Stimulated activated CD4-positive, alpha-beta T cell treated with anti-CD3 and anti-CD28 coated beads, Interleukin-2, amount 100 ng/mL, for 48 hours (primary cell): ENCODE measurements at regions not wholly inside any gene's neighbourhood (a gene's known extent, or its start where the extent isn't known, plus 50 kb on each side); places are given as distances from the start of the nearest gene placed in this dataset.
"Not testable (repeated sequence)": the region's sequence is repeated elsewhere in the genome, so short reads cannot be mapped to it uniquely, and the experiment has no call there.

Experiments used
- DNase-seq, 2 donors: peaks; one replicate each; pipeline ENCODE4 v3.0.0-alpha.2; 2020

DNA sequence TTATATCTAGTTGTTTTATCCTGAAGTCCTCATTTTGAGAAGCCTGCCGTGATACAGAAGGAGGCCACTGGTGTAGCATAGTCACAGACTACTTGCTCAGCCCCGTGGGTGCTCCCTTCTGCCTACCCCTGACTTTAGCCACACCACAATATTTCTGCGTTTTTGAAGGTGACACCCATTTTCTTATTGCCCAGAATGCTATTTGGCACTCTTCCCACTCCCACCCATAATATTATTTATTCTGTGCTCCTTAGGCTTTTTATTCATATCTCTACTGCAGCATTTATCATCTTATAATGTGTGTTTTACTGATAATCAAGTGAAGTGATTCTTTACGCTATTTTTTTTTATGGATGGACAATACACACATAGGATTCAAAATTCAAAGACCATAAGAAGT is 107.3 kb downstream of the OR2B2 start:
- no peak for DNase-seq

DNA sequence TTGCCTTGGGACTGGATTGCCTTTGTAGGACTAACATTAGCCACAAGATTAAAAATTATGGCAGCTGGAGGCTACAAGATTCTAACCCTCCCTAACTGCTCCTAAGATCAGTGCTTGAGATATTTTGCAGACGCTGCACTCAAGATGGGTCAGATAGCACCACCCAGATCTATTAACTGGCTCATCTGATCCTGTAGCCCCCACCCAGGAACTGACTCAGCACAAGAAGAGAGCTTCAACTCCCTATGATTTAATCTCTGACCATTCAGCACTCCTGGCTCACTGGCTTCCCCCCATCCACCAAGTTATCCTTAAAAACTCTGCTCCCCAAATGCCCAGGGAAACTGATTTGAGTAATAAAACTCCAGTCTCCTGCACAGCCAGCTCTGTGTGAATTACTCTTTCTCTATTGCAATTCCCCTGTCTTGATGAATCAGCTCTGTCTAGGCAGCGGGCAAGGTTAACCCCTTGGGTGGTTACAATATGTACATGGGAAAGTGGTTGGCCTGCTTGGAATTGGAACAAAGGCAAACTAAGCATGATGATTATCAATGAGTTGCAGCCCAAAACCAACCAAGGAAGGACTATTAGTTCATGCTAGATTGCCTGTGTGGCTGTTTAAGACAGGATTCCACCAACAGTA is 111.3 kb downstream of the OR2B2 start:
- DNase-seq: no peak

GRCh38 chr6:27797960-27798359 is 114.2 kb downstream of the OR2B2 start:
- no peak for DNase-seq

GRCh38 chr6:27796736-27797481 is 115.3 kb downstream of the OR2B2 start:
- DNase-seq: not testable (repeated sequence)

DNA sequence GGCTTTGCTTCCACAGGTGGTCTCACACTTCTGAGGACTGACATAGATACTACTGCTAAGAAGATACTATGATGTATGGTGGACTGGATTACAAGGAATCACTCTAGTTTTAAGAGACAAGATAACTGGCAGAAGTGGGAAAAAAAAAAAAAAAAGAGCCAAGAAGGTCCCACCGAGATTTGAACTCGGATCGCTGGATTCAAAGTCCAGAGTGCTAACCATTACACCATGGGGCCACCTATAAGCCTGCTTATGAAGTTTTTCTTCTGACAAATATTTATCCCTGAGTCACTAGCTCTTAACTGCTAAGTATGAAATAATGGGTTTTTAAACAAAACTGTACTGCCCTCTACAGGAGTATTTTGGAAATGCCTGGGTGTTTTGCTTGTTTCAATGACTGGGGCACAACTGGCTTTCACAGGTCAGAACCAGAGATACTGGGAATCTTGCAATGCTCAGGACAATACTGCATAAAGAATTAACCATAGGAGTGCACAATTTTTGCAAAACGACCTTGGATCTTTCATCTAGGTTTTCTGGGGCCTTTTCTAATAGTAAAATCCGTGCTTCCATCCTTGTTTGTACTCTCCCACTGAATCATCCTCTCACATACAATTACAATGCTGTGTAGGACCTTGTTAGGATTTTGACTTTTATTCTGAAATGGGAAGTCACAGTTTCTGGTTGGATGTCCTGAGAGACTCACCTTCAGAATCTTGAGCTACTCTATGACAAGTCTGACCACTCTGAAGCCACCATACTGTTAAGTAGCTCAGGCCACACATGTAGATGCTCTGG is 116.3 kb downstream of the OR2B2 start:
- DNase-seq: peak; percentile 56 to 77

DNA sequence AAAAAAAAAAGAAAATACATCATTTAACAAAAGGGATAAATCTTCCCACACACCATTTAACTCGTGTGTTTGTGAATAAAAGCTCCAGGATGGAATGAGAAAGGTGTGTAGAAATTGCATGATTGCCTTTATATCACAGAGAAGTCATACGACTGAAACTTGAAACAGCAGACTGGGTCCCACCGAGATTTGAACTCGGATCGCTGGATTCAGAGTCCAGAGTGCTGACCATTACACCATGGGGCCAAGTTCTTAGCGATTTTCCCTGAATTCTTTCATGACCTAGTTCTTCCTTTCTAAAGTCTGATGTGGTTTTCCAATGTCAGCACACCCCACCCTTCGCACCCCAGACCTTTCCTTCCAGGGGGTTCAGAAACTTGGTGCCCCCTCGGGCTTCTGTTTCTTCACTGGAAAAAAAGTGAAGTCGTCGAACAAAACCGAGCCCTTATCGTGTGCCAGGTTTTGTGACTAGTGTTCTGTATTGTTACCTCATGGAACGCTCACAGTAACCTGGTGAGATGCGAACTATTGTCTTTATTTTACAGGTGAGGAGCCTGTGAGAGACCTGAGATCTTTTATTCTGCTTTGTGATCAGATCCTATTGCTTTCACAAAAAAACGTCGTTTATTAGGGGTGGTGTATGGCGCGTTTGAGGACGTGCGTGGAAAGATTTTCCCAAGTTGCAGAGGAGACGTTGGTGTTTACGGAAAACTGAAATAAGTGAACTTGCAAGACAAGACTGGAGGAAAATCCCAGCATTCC is 120.8 kb downstream of the OR2B2 start:
- DNase-seq: peak in 1 of 2 donors; percentile 39

DNA sequence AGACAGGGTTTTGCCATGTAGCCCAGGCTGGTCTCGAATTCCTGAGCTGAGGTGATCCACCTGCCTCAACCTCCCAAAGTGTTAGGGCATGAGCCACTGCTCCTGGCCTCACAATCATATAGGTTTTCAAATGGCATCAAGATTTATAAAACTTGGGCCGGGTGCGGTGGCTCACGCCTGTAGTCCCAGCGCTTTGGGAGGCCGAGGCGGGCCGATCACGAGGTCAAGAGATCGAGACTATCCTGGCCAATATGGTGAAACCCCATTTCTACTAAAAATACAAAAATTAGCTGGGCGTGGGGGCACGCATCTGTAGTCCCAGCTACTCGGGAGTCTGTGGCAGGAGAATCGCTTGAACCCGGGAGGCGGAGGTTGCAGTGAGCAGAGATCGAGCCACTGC is 123.8 kb downstream of the OR2B2 start:
- DNase-seq: not testable (repeated sequence)

DNA sequence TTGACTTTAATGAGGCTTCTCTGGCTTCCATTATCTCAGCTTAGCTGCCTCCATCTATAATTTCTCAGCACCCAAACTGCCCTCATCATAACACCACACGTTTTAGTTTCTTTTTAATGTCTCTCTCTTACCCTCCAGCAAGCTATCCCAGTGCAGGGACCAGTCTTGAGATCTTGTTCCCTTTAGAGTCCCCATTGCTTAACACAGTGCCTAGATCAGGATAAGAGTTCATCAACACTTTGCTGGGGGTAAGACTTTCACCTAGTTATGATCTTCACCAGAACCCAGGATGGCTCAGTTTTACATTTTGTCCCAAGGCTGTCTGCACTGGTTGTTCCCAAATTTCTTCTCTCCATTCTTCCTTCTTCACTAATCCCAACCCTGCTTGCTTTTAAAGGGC is 126.1 kb downstream of the OR2B2 start:
- DNase-seq: no peak

DNA sequence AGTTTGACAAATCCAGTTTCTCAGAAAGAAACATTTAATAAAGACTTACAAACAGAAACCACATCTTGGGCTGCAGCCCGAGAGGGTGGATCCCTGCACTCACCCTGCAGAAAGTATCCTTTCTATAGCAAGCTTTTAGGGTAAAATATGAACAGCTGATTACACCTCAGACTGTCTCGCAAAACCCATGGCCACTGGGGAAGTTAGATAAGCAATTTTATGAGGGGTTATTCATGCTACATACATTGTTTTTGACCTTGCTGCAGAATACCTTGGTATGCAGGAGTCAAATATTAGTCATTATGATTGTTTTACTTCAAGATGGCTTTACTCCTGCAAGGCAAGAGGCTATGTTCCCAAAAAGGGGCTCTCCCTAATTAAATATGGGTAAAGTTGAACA is 126.9 kb downstream of the OR2B2 start:
- DNase-seq: no peak

DNA sequence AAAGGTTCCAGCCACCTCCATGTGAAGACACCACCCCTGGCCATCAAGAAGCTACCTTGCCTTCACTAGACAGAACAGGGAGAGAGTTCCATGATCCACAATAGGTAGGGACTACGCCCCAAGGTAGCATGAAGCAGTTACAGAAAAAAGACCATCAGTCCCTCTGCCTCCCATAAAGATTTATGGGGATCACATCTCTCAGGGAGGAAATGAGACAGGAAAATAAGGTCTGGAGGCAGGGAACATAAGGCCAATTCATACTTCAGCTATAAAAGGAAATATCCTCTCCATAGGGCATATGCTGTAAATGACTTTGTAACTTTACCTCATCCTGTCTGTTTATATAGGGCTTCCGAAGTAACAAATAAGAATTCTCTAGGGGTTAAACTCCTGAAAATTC is 129.4 kb downstream of the OR2B2 start:
- no peak for DNase-seq

GRCh38 chr6:27778625-27779417 is 133.4 kb downstream of the OR2B2 start:
- DNase-seq: no peak

GRCh38 chr6:27777614-27778355 is 134.4 kb downstream of the OR2B2 start:
- DNase-seq: no peak

DNA sequence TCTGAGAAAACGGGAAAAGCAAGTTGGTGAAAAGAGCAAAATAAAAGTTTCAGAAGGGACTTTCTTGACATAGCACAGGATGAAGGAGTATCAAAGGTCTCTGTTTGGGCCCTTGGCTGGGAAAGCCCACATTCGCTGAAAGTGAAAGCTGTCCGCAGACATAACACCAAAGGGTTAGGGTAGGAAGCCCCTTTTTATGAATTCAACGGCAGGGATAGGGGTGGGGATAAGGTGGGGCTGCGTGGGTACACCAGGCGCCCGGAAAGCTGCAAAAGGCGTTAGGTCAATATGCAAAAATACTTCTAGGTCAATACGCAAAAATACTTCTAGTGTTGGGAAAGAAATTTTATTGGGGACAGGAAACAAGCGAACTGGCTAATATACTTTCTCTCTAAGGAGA is 135.1 kb downstream of the OR2B2 start:
- no peak for DNase-seq

DNA sequence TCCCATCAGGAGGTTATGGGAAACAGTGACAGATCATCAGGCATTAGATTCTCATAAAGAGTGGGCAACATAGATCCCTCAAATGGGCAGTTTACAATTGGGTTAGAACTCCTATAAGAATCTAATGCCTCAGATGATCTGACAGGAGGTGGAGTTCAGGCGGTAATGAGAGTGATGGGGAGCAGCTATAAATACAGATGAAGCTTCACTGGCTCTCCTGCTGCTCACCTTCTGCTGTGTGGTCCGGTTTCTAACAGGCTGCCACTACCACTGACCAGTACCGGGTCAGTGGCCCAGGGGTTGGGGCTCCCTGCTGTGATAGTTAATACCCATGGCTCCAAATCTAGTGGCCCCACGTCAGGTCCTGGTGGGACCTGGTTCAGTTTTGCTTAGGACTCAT is 135.7 kb downstream of the OR2B2 start:
- no peak for DNase-seq

GRCh38 chr6:27775796-27776184 is 136.4 kb downstream of the OR2B2 start:
- DNase-seq: no peak

DNA sequence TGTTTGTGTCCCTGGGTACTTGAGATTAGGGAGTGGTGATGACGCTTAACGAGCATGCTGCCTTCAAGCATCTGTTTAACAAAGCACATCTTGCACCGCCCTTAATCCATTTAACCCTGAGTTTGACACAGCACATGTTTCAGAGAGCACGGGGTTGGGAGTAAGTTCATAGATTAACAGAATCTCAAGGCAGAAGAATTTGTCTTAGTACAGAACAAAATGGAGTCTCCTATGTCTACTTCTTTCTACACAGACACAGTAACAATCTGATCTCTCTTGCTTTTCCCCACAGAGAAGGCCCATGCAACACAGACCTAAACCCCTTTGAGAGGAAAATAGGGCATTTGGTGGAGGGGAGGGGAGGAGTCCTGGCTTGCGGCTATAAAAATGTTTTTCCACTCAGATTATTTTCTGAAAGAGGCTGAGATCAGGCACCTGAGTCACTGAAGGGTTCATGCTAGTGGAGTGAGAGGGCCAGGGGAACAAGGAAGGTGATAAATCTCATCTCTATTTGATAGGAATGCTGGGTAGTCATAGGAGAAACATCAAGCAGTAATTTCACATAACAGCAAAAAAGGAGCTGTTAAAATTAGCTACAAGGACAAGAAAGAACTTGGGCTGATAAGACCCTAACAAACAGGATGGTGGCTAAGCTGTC is 136.9 kb downstream of the OR2B2 start:
- DNase-seq: not testable (repeated sequence)

DNA sequence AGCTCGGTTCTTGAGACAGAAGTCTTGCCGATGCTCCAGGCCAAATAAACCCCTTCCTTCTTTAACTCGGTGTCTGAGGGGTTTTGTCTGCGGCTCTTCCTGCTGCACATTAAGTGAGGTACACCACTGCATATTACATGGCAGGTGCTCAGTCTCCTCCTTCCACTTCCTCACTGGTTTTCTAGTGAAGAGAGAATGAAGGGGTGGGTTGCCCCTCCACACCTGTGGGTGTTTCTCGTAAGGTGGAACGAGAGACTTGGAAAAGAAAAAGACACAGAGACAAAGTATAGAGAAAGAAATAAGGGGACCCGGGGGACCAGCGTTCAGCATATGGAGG is 138.0 kb downstream of the OR2B2 start:
- DNase-seq: not testable (repeated sequence)

DNA sequence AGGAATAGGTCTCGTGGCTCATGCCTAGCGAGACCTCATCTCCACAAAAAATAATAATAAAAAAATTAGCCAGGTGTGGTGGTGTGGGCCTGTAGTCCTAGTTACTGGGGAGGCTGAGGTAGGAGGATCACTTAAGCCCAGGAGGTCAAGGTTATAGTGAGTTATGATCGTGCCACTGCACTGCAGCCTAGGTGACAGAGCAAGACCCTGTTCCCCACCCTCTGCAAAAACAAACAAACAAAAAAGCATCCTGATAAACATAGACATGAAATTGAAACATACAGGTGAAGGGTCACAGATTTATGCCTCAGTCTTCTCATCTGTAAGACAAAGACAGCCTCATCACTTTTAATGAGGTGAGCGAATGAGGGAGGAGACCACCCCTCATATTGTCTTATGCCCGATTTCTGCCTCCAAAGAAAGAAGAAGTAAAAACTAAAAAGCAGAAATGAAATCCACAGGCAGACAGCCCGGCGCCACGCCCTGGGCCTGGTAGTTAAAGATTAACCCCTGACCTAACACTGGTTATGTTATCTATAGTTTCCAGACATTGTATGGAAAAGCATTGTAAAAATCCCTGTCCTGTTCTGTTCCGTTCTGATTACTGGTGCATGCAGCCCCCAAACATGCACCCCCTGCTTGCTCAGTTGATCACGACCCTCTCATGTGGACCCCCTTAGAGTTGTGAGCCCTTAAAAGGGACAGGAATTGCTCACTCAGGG is 138.5 kb downstream of the OR2B2 start:
- not testable (repeated sequence) for DNase-seq

- DNase-seq: peak; percentile 84 to 88
These were observed 139.8 kb downstream of the OR2B2 start for GRCh38 chr6:27772261-27773001.

DNA sequence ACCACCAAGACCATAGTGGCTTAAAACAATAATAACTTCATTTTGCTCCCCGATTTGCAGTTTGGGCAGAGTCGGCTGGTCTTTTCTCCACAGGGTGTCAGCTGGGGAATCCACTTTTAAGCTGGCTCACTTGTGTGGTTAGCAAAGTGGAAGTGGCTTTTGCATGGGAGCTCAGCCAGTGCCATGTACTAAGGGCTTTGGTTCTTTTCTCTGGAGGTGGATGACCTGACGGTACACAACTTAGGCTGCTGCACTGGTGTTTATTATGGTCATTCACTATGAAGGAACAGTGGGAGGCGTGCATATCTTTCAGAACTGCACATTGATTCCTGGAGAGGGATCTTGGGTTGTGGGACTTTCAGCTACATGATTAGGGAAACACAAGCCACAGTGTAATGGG is 141.0 kb downstream of the OR2B2 start:
- DNase-seq: no peak
